Right atrium auricular region (tissue), 2 donors: ENCODE measurements at regions not wholly inside any gene's neighbourhood (a gene's known extent, or its start where the extent isn't known, plus 50 kb on each side); places are given as distances from the start of the nearest gene placed in this dataset.

Experiments used
- DNase-seq: peaks from one replicate; pipeline ENCODE4 v3.0.0-alpha.2; 2019; ENCODE audit warnings: low spot score
- H3K27ac ChIP-seq, 2 donors: fragments of 200-600 bp; sonication (generic); 1 replicate in 1 of 2; 2 replicates in 1 of 2; pipeline ENCODE4 v1.5.1; 2016 to 2019
- H3K27me3 ChIP-seq, 2 donors: fragments of 200-600 bp; sonication (generic); one replicate each; pipeline versions ENCODE4 v1.5.1 to v1.6.0; 2017 to 2019
- H3K36me3 ChIP-seq: fragments of 200-600 bp; sonication (generic); one replicate; pipeline ENCODE4 v1.5.1; 2016
- H3K4me1 ChIP-seq, 2 donors: fragments of 200-600 bp; sonication (generic); one replicate each; pipeline versions ENCODE4 v1.5.1 to v1.6.0; 2017 to 2019
- H3K4me3 ChIP-seq, 2 donors: fragments of 200-600 bp; sonication (generic); 1 replicate in 1 of 2; 2 replicates in 1 of 2; pipeline ENCODE4 v1.5.1; 2017 to 2019; ENCODE audit warnings: mild to moderate bottlenecking in 1 of 2, moderate library complexity in 1 of 2
- H3K9me3 ChIP-seq, 2 donors: fragments of 200-600 bp; sonication (generic); one replicate each; pipeline ENCODE4 v1.5.1; 2019
- TF ChIP-seq, protein P1 (sequence below), 2 donors: fragments of 200-600 bp; sonication (generic); IDR thresholded peaks; one replicate each; pipeline ENCODE4 v1.5.1; 2019; ENCODE audit warnings: antibody characterized with exemption in 2 of 2

- DNase-seq: no peak
- Histone ChIP-seq H3K4me3 (no peak overlapping the region), H3K36me3 (no peaks in the 10 kb centered on the region), H3K9me3 (peaks cover 3 to 18% of the 10 kb centered on the region in 2 donors), H3K27ac (no peak overlapping the region), H3K4me1 (peaks cover 0 to 10% of the 10 kb centered on the region in 2 donors), H3K27me3 (no peaks in the 10 kb centered on the region)
- TF ChIP-seq, protein P1, sequence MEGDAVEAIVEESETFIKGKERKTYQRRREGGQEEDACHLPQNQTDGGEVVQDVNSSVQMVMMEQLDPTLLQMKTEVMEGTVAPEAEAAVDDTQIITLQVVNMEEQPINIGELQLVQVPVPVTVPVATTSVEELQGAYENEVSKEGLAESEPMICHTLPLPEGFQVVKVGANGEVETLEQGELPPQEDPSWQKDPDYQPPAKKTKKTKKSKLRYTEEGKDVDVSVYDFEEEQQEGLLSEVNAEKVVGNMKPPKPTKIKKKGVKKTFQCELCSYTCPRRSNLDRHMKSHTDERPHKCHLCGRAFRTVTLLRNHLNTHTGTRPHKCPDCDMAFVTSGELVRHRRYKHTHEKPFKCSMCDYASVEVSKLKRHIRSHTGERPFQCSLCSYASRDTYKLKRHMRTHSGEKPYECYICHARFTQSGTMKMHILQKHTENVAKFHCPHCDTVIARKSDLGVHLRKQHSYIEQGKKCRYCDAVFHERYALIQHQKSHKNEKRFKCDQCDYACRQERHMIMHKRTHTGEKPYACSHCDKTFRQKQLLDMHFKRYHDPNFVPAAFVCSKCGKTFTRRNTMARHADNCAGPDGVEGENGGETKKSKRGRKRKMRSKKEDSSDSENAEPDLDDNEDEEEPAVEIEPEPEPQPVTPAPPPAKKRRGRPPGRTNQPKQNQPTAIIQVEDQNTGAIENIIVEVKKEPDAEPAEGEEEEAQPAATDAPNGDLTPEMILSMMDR (IDR thresholded peaks at IDR 0.05): no peak
Measured at GRCh38 chr22:44618400-44618799, 83.6 kb upstream of the PRR5 start.

- no peaks in the 10 kb centered on the region for H3K36me3 ChIP-seq
- DNase-seq: no peak
- TF ChIP-seq, protein P1 (IDR thresholded peaks at IDR 0.05): no peak
- H3K9me3 ChIP-seq: peaks cover 3 to 24% of the 10 kb centered on the region in 2 donors
- H3K27ac ChIP-seq: no peak overlapping the region
- peaks cover 0 to 10% of the 10 kb centered on the region in 2 donors for H3K4me1 ChIP-seq
- H3K27me3 ChIP-seq: no peaks in the 10 kb centered on the region
- no peak overlapping the region for H3K4me3 ChIP-seq
Measured at GRCh38 chr22:44617828-44618227, 84.2 kb upstream of the PRR5 start.

- Histone ChIP-seq H3K9me3 (peaks cover 4 to 32% of the 10 kb centered on the region in 2 donors), H3K27ac (no peak overlapping the region), H3K27me3 (no peaks in the 10 kb centered on the region), H3K36me3 (no peaks in the 10 kb centered on the region), H3K4me1 (peaks cover 0 to 10% of the 10 kb centered on the region in 2 donors), H3K4me3 (no peak overlapping the region)
- TF ChIP-seq, protein P1 (IDR thresholded peaks at IDR 0.05): no peak
- DNase-seq: no peak
Measured at GRCh38 chr22:44616882-44617655, 84.9 kb upstream of the PRR5 start.

DNA sequence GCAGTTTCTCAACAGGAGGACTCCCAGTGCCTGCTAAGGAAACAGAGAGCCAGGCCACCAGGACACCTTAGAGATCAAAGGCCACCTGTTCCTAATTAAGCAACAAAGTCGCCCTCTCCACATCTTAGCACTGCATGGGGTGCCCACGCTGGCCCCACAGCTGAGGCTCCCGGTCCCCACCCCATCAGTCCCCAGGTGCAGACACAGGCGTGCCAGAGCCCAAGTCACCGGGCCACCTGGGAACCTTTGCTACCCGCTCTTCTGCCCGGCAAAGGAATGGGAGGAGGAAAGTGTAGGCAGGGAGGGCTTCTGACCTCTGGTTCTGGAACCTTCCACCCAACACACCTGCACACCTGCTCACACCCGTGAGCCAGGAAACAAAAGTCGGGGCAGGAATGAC, 85.5 kb upstream of the PRR5 start:
- Histone ChIP-seq H3K4me3 (no peak overlapping the region), H3K27me3 (no peaks in the 10 kb centered on the region), H3K36me3 (no peaks in the 10 kb centered on the region), H3K9me3 (peaks cover 10 to 38% of the 10 kb centered on the region in 2 donors), H3K27ac (no peak overlapping the region), H3K4me1 (peaks cover 0 to 10% of the 10 kb centered on the region in 2 donors)
- TF ChIP-seq, protein P1 (IDR thresholded peaks at IDR 0.05): no peak
- DNase-seq: no peak

GRCh38 chr22:44615602-44616180, 86.3 kb upstream of the PRR5 start:
- DNase-seq: no peak
- no peaks in the 10 kb centered on the region for H3K36me3 ChIP-seq
- H3K9me3 ChIP-seq: peaks cover 10 to 44% of the 10 kb centered on the region in 2 donors
- TF ChIP-seq, protein P1 (IDR thresholded peaks at IDR 0.05): no peak
- H3K27me3 ChIP-seq: no peaks in the 10 kb centered on the region
- H3K4me1 ChIP-seq: peaks cover 0 to 9% of the 10 kb centered on the region in 2 donors
- H3K4me3 ChIP-seq: no peak overlapping the region
- no peak overlapping the region for H3K27ac ChIP-seq
